Upper lobe of right lung (tissue), 1 donor: ENCODE measurements at regions not wholly inside any gene's neighbourhood (a gene's known extent, or its start where the extent isn't known, plus 50 kb on each side); places are given as distances from the start of the nearest gene placed in this dataset.

Source experiments
- ATAC-seq: fragments of 200-7000 bp; cut with Tn5 transposase; one replicate; pipeline ENCODE4 v1.9.1; 2020; ENCODE audit warnings: mild to moderate bottlenecking, moderate library complexity
- DNase-seq: peaks from one replicate; pipeline ENCODE4 v3.0.0-alpha.2; 2020
- H3K27ac ChIP-seq: fragments of 200-600 bp; one replicate; pipeline ENCODE4 v1.8.0; 2022
- H3K27me3 ChIP-seq: fragments of 200-600 bp; one replicate; pipeline ENCODE4 v1.8.0; 2022; ENCODE audit warnings: mild to moderate bottlenecking
- H3K36me3 ChIP-seq: fragments of 200-600 bp; one replicate; pipeline ENCODE4 v1.8.0; 2022
- H3K4me1 ChIP-seq: fragments of 200-600 bp; one replicate; pipeline ENCODE4 v1.8.0; 2022
- H3K4me3 ChIP-seq: fragments of 200-600 bp; one replicate; pipeline ENCODE4 v1.8.0; 2022; ENCODE audit warnings: mild to moderate bottlenecking
- H3K9me3 ChIP-seq: fragments of 200-600 bp; one replicate; pipeline ENCODE4 v1.8.0; 2022
- CTCF ChIP-seq: fragments of 200-600 bp; IDR thresholded peaks from one replicate; pipeline ENCODE4 v1.8.0; 2022; ENCODE audit warnings: antibody characterized with exemption
- intact Hi-C: fragments of 100-400 bp; cut with DNase I; formaldehyde crosslinking; loops from one replicate; pipeline ENCODE4 v1.11.0; 2022
- donor health status: DM: no; HTN: yes; CAD: no; lungs with severe emphysema.

GRCh38 chr20:46802722-46803121 lies 91.9 kb upstream of the EYA2 start:
- H3K4me3 ChIP-seq: no peak overlapping the region
- TF ChIP-seq CTCF: no peak
- intact Hi-C loops: no loop called here
- ATAC-seq: no peak
- no peaks in the 10 kb centered on the region for H3K36me3 ChIP-seq
- peaks cover 30% of the 10 kb centered on the region for H3K27me3 ChIP-seq
- no peak for DNase-seq
- no peaks in the 10 kb centered on the region for H3K9me3 ChIP-seq
- H3K4me1 ChIP-seq: no peaks in the 10 kb centered on the region
- no peak overlapping the region for H3K27ac ChIP-seq

- no peak for TF ChIP-seq CTCF
- H3K27ac ChIP-seq: no peak overlapping the region
- intact Hi-C loops: no loop called here
- H3K4me1 ChIP-seq: no peaks in the 10 kb centered on the region
- H3K9me3 ChIP-seq: no peaks in the 10 kb centered on the region
- no peaks in the 10 kb centered on the region for H3K36me3 ChIP-seq
- ATAC-seq (peak; percentile 78), DNase-seq (no peak)
- no peak overlapping the region for H3K4me3 ChIP-seq
- peaks cover 30% of the 10 kb centered on the region for H3K27me3 ChIP-seq
These were observed 91.3 kb upstream of the EYA2 start for GRCh38 chr20:46803123-46804020.

- TF ChIP-seq CTCF: no peak
- intact Hi-C loops: no loop called here
- Histone ChIP-seq H3K27me3 (peaks cover 30% of the 10 kb centered on the region), H3K36me3 (no peaks in the 10 kb centered on the region), H3K4me1 (no peaks in the 10 kb centered on the region), H3K27ac (no peak overlapping the region), H3K4me3 (no peak overlapping the region), H3K9me3 (no peaks in the 10 kb centered on the region)
- no peak for ATAC-seq
- DNase-seq: no peak
These were observed 90.5 kb upstream of the EYA2 start for GRCh38 chr20:46804126-46804525.

GRCh38 chr20:46805836-46806235 lies 88.8 kb upstream of the EYA2 start:
- Histone ChIP-seq H3K27me3 (peaks cover 27% of the 10 kb centered on the region), H3K27ac (no peak overlapping the region), H3K36me3 (no peaks in the 10 kb centered on the region), H3K9me3 (no peaks in the 10 kb centered on the region), H3K4me3 (no peak overlapping the region), H3K4me1 (no peaks in the 10 kb centered on the region)
- TF ChIP-seq CTCF: no peak
- DNase-seq (no peak), ATAC-seq (no peak)
- intact Hi-C loops: no loop called here

GRCh38 chr20:46807998-46808397 lies 86.6 kb upstream of the EYA2 start:
- no peak for TF ChIP-seq CTCF
- no peak for DNase-seq
- no peaks in the 10 kb centered on the region for H3K36me3 ChIP-seq

More at GRCh38 chr20:46807998-46808397, 86.6 kb upstream of the EYA2 start:
- intact Hi-C loops: no loop called here
- Histone ChIP-seq H3K9me3 (no peaks in the 10 kb centered on the region), H3K27ac (no peak overlapping the region), H3K4me3 (no peak overlapping the region), H3K27me3 (peaks cover 36% of the 10 kb centered on the region), H3K4me1 (no peaks in the 10 kb centered on the region)
- ATAC-seq: no peak
